ENCODE measurements at regions not wholly inside any gene's neighbourhood (a gene's known extent, or its start where the extent isn't known, plus 50 kb on each side); places are given as distances from the start of the nearest gene placed in this dataset.

- no peak overlapping the region for H3K4ac ChIP-seq (ENCODE audit: low read length)
- no peak overlapping the region for H2BK15ac ChIP-seq (ENCODE audit: low read length)
- H2AFZ ChIP-seq (ENCODE audit: low read length): peak overlapping the region; percentile 73
- no peak overlapping the region for H4K91ac ChIP-seq (ENCODE audit: low read depth, low read length, poor library complexity)
- H3K23ac ChIP-seq (ENCODE audit: low read depth, low read length, poor library complexity): no peak overlapping the region
- no peak overlapping the region for H3K14ac ChIP-seq (ENCODE audit: low read length)
- no peak overlapping the region for H2BK5ac ChIP-seq (ENCODE audit: low read length)
- H4K8ac ChIP-seq (ENCODE audit: low read depth, low read length): no peak overlapping the region
- no peak overlapping the region for H2BK120ac ChIP-seq (ENCODE audit: low read depth, low read length)
- H3K79me1 ChIP-seq (ENCODE audit: low read depth, low read length): no peaks in the 10 kb centered on the region
- WGBS, 2 donors (ENCODE audit: extremely low coverage in 2 of 2, insufficient read length in 2 of 2, insufficient replicate concordance in 1 of 2): no CpG with 5 or more reads among the region's 4 CpGs
- H3K4me2 ChIP-seq (ENCODE audit: insufficient read depth, low read length, poor library complexity, severe bottlenecking): no peak overlapping the region
- no peak overlapping the region for H3K9ac ChIP-seq (ENCODE audit: low read depth, low read length, poor library complexity)
- no peak overlapping the region for H3K18ac ChIP-seq (ENCODE audit: low read length)
- DNase-seq (ENCODE audit: low spot score): no peak
- H2BK12ac ChIP-seq (ENCODE audit: low read length): no peak overlapping the region
- no peaks in the 10 kb centered on the region for H3K36me3 ChIP-seq (replicated peaks in 1 of 2; ENCODE audit: control insufficient read depth in 2 of 2, insufficient read depth in 2 of 2, low read length in 2 of 2)
- H3K9me3 ChIP-seq (replicated peaks in 1 of 2; ENCODE audit: control insufficient read depth in 2 of 2, insufficient read depth in 1 of 2, low read depth in 1 of 2, low read length in 2 of 2): no peaks in the 10 kb centered on the region
- H3K27me3 ChIP-seq (ENCODE audit: control insufficient read depth in 3 of 3, insufficient read depth in 3 of 3, low read depth in 1 of 3, low read length in 3 of 3): no peaks in the 10 kb centered on the region
- no peak overlapping the region for H2AK5ac ChIP-seq (ENCODE audit: low read depth, low read length)
- H3K4me1 ChIP-seq (ENCODE audit: control insufficient read depth in 2 of 2, insufficient read depth in 1 of 2, low read depth in 1 of 2, low read length in 2 of 2): peaks cover 0 to 3% of the 10 kb centered on the region in 2 donors
- no peak overlapping the region for H3K4me3 ChIP-seq (ENCODE audit: low read length in 2 of 2)
- no peak overlapping the region for H3K27ac ChIP-seq (replicated peaks; ENCODE audit: low read length)
These were observed 109.1 kb downstream of the ARL4A start for GRCh38 chr7:12796397-12797127.

DNA sequence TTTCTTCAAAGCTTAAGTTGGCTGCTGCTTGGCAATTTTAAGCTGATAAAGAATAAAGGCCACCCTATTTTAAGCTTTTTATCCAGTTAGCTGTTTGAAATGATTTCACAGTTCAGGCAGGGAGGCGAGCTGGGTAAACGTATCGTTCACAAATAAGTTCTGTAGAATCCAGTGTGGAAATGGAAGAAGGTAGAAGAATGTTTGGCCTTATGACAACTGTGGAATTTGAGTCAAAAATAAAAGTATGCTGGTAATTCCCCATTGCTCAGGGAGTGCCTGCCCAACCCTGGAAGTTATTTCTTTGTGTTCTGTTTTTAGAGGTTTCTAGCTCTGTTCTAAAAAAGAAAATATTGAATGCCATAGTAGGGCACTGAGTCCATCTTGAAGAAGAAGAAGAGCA is 113.1 kb downstream of the ARL4A start:
- no peaks in the 10 kb centered on the region for H3K27me3 ChIP-seq (ENCODE audit: control insufficient read depth in 3 of 3, insufficient read depth in 3 of 3, low read depth in 1 of 3, low read length in 3 of 3)
- no peak overlapping the region for H3K14ac ChIP-seq (ENCODE audit: low read length)
- no CpG with 5 or more reads among the region's 3 CpGs for WGBS, 2 donors (ENCODE audit: extremely low coverage in 2 of 2, insufficient read length in 2 of 2, insufficient replicate concordance in 1 of 2)
- no peak overlapping the region for H2BK12ac ChIP-seq (ENCODE audit: low read length)
- H3K18ac ChIP-seq (ENCODE audit: low read length): no peak overlapping the region
- no peaks in the 10 kb centered on the region for H3K79me1 ChIP-seq (ENCODE audit: low read depth, low read length)
- no peak overlapping the region for H3K27ac ChIP-seq (replicated peaks; ENCODE audit: low read length)
- H4K91ac ChIP-seq (ENCODE audit: low read depth, low read length, poor library complexity): no peak overlapping the region
- H3K9me3 ChIP-seq (replicated peaks in 1 of 2; ENCODE audit: control insufficient read depth in 2 of 2, insufficient read depth in 1 of 2, low read depth in 1 of 2, low read length in 2 of 2): peaks cover 0 to 2% of the 10 kb centered on the region in 2 donors
- H3K4ac ChIP-seq (ENCODE audit: low read length): no peak overlapping the region
- H3K23ac ChIP-seq (ENCODE audit: low read depth, low read length, poor library complexity): no peak overlapping the region
- peaks cover 2 to 3% of the 10 kb centered on the region in 2 donors for H3K4me1 ChIP-seq (ENCODE audit: control insufficient read depth in 2 of 2, insufficient read depth in 1 of 2, low read depth in 1 of 2, low read length in 2 of 2)
- no peak overlapping the region for H2BK120ac ChIP-seq (ENCODE audit: low read depth, low read length)
- no peak overlapping the region for H3K9ac ChIP-seq (ENCODE audit: low read depth, low read length, poor library complexity)
- H3K4me2 ChIP-seq (ENCODE audit: insufficient read depth, low read length, poor library complexity, severe bottlenecking): no peak overlapping the region
- DNase-seq (ENCODE audit: low spot score): no peak
- H4K8ac ChIP-seq (ENCODE audit: low read depth, low read length): no peak overlapping the region
- no peaks in the 10 kb centered on the region for H3K36me3 ChIP-seq (replicated peaks in 1 of 2; ENCODE audit: control insufficient read depth in 2 of 2, insufficient read depth in 2 of 2, low read length in 2 of 2)
- H2AFZ ChIP-seq (ENCODE audit: low read length): peak overlapping the region; percentile 70
- no peak overlapping the region for H3K4me3 ChIP-seq (ENCODE audit: low read length in 2 of 2)
- H2AK5ac ChIP-seq (ENCODE audit: low read depth, low read length): no peak overlapping the region
- no peak overlapping the region for H2BK5ac ChIP-seq (ENCODE audit: low read length)
- H2BK15ac ChIP-seq (ENCODE audit: low read length): no peak overlapping the region

DNA sequence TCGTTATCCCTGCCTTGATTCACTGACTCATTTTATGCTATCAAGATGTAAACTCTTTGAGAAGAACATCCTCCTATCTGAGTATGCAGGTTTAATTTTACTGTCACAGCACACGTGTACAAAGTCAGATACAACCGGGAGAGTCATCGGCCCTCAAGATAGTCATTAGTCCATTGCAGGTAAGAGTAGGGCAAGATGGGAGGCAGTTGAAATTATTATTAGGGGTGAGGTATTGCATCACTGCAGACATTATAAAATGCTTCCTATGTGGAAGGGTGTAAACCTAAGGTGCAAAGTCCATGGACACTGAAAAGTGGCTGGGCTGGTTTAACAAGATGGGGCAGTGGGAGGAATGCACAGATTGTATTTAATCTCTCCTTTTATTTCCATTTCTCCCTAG is 113.7 kb downstream of the ARL4A start:
- no peak overlapping the region for H4K8ac ChIP-seq (ENCODE audit: low read depth, low read length)
- no peak overlapping the region for H3K18ac ChIP-seq (ENCODE audit: low read length)
- WGBS, 2 donors (ENCODE audit: extremely low coverage in 2 of 2, insufficient read length in 2 of 2, insufficient replicate concordance in 1 of 2): no CpG with 5 or more reads among the region's 4 CpGs
- no peaks in the 10 kb centered on the region for H3K36me3 ChIP-seq (replicated peaks in 1 of 2; ENCODE audit: control insufficient read depth in 2 of 2, insufficient read depth in 2 of 2, low read length in 2 of 2)
- no peak overlapping the region for H3K23ac ChIP-seq (ENCODE audit: low read depth, low read length, poor library complexity)
- H3K9ac ChIP-seq (ENCODE audit: low read depth, low read length, poor library complexity): no peak overlapping the region
- H3K4me3 ChIP-seq (ENCODE audit: low read length in 2 of 2): no peak overlapping the region
- no peak overlapping the region for H2BK12ac ChIP-seq (ENCODE audit: low read length)
- no peak overlapping the region for H2BK120ac ChIP-seq (ENCODE audit: low read depth, low read length)
- H2AK5ac ChIP-seq (ENCODE audit: low read depth, low read length): no peak overlapping the region
- H4K91ac ChIP-seq (ENCODE audit: low read depth, low read length, poor library complexity): no peak overlapping the region
- H3K14ac ChIP-seq (ENCODE audit: low read length): no peak overlapping the region
- H2AFZ ChIP-seq (ENCODE audit: low read length): no peak overlapping the region
- no peak overlapping the region for H3K4ac ChIP-seq (ENCODE audit: low read length)
- peaks cover 0 to 2% of the 10 kb centered on the region in 2 donors for H3K9me3 ChIP-seq (replicated peaks in 1 of 2; ENCODE audit: control insufficient read depth in 2 of 2, insufficient read depth in 1 of 2, low read depth in 1 of 2, low read length in 2 of 2)
- no peak overlapping the region for H3K4me2 ChIP-seq (ENCODE audit: insufficient read depth, low read length, poor library complexity, severe bottlenecking)
- no peak overlapping the region for H3K27ac ChIP-seq (replicated peaks; ENCODE audit: low read length)
- no peaks in the 10 kb centered on the region for H3K79me1 ChIP-seq (ENCODE audit: low read depth, low read length)
- no peak for DNase-seq (ENCODE audit: low spot score)
- no peak overlapping the region for H2BK15ac ChIP-seq (ENCODE audit: low read length)
- peaks cover 3 to 6% of the 10 kb centered on the region in 2 donors for H3K4me1 ChIP-seq (ENCODE audit: control insufficient read depth in 2 of 2, insufficient read depth in 1 of 2, low read depth in 1 of 2, low read length in 2 of 2)
- H2BK5ac ChIP-seq (ENCODE audit: low read length): no peak overlapping the region
- no peaks in the 10 kb centered on the region for H3K27me3 ChIP-seq (ENCODE audit: control insufficient read depth in 3 of 3, insufficient read depth in 3 of 3, low read depth in 1 of 3, low read length in 3 of 3)

- Histone ChIP-seq H3K4ac (ENCODE audit: low read length) (no peak overlapping the region), H3K4me1 (ENCODE audit: control insufficient read depth in 2 of 2, insufficient read depth in 1 of 2, low read depth in 1 of 2, low read length in 2 of 2) (peaks cover 0 to 6% of the 10 kb centered on the region in 2 donors), H2AK5ac (ENCODE audit: low read depth, low read length) (no peak overlapping the region), H2BK12ac (ENCODE audit: low read length) (no peak overlapping the region), H3K4me3 (ENCODE audit: low read length in 2 of 2) (no peak overlapping the region), H3K9ac (ENCODE audit: low read depth, low read length, poor library complexity) (no peak overlapping the region), H2AFZ (ENCODE audit: low read length) (peak overlapping the region; percentile 8), H2BK15ac (ENCODE audit: low read length) (no peak overlapping the region), H3K79me1 (ENCODE audit: low read depth, low read length) (no peaks in the 10 kb centered on the region), H3K9me3 (replicated peaks in 1 of 2; ENCODE audit: control insufficient read depth in 2 of 2, insufficient read depth in 1 of 2, low read depth in 1 of 2, low read length in 2 of 2) (peaks cover 0 to 2% of the 10 kb centered on the region in 2 donors), H3K14ac (ENCODE audit: low read length) (no peak overlapping the region), H4K8ac (ENCODE audit: low read depth, low read length) (no peak overlapping the region), H3K27ac (replicated peaks; ENCODE audit: low read length) (no peak overlapping the region), H3K36me3 (replicated peaks in 1 of 2; ENCODE audit: control insufficient read depth in 2 of 2, insufficient read depth in 2 of 2, low read length in 2 of 2) (no peaks in the 10 kb centered on the region), H3K18ac (ENCODE audit: low read length) (no peak overlapping the region), H3K27me3 (ENCODE audit: control insufficient read depth in 3 of 3, insufficient read depth in 3 of 3, low read depth in 1 of 3, low read length in 3 of 3) (no peaks in the 10 kb centered on the region), H3K23ac (ENCODE audit: low read depth, low read length, poor library complexity) (no peak overlapping the region), H3K4me2 (ENCODE audit: insufficient read depth, low read length, poor library complexity, severe bottlenecking) (no peak overlapping the region), H4K91ac (ENCODE audit: low read depth, low read length, poor library complexity) (no peak overlapping the region), H2BK5ac (ENCODE audit: low read length) (no peak overlapping the region), H2BK120ac (ENCODE audit: low read depth, low read length) (no peak overlapping the region)
- DNase-seq (ENCODE audit: low spot score): no peak
- WGBS, 2 donors (ENCODE audit: extremely low coverage in 2 of 2, insufficient read length in 2 of 2, insufficient replicate concordance in 1 of 2): no CpG with 5 or more reads among the region's 2 CpGs
These were observed 114.6 kb downstream of the ARL4A start for GRCh38 chr7:12802070-12802469.

All from neuronal stem cell (in vitro differentiated cells).